ENCODE measurements at regions not wholly inside any gene's neighbourhood (a gene's known extent, or its start where the extent isn't known, plus 50 kb on each side); places are given as distances from the start of the nearest gene placed in this dataset.

GRCh38 chr3:28191363-28191762, 50.1 kb upstream of the CMC1 start:
- H3K4me3 ChIP-seq: no peak overlapping the region
- no peak for DNase-seq
- no peaks in the 10 kb centered on the region for H3K36me3 ChIP-seq
- no peaks in the 10 kb centered on the region for H3K9me3 ChIP-seq
- H3K27me3 ChIP-seq: no peaks in the 10 kb centered on the region
